ENCODE measurements at regions not wholly inside any gene's neighbourhood (a gene's known extent, or its start where the extent isn't known, plus 50 kb on each side); places are given as distances from the start of the nearest gene placed in this dataset.

GRCh38 chr12:31801872-31802271, 73.1 kb upstream of the AMN1 start:
- TF ChIP-seq CTCF (conservative IDR thresholded peaks at IDR 0.05; ENCODE audit: low read depth, low read length) = no peak
- TF ChIP-seq EZH2 (IDR thresholded peaks at IDR 0.05; ENCODE audit: borderline replicate concordance, low read depth, low read length, poor library complexity, severe bottlenecking) = no peak
